HCT116 (cell line): ENCODE measurements at regions not wholly inside any gene's neighbourhood (a gene's known extent, or its start where the extent isn't known, plus 50 kb on each side); places are given as distances from the start of the nearest gene placed in this dataset.
"Not testable (repeated sequence)": the region's sequence is repeated elsewhere in the genome, so short reads cannot be mapped to it uniquely, and the experiment has no call there.

Experiments
- ATAC-seq: fragments of 200-7000 bp; cut with Tn5 transposase; 2 replicates; pipeline ENCODE4 v1.9.1; 2020; ENCODE audit warnings: mild to moderate bottlenecking, moderate library complexity
- BruUV-seq: library from RNA; stranded (reverse); fragments of 400-500 nt; replicated peaks from 2 replicates; lab custom pipeline; 2021; lab: Mats Ljungman, UMichigan
- CTCF ChIA-PET: fragments of 300-600 bp; sonication (Branson Sonifier 250); formaldehyde crosslinking; loops from one replicate; lab custom pipeline; 2021; ENCODE audit warnings: antibody characterized with exemption; lab: Charles Lee
- POLR2A ChIA-PET: fragments of 300-600, 350-600 bp; sonication (Branson Sonifier 250); formaldehyde crosslinking; loops from one replicate; lab custom pipeline; 2021; ENCODE audit warnings: antibody characterized with exemption; lab: Charles Lee
- RAD21 ChIA-PET, 2 experiments: fragments of 300-600 bp; sonication (Branson Sonifier 250); formaldehyde crosslinking; loops; one replicate each; lab custom pipeline; 2023; ENCODE audit warnings: low total read pairs in 2 of 2; ENCODE audit not compliant: uncharacterized antibody in 2 of 2, unreplicated experiment in 2 of 2, low non-redundant PET in 1 of 2; lab: Charles Lee
- DNase-seq: peaks from one replicate; pipeline ENCODE4 v3.0.0-alpha.2; 2010; ENCODE audit warnings: low read depth, low spot score
- H2AFZ ChIP-seq: fragments of 200-600 bp; shearing (Covaris generic), sonication (generic); 2 replicates; pipeline ENCODE4 v1.6.1; 2017; ENCODE audit warnings: low read depth, mixed run types, mixed read lengths, antibody characterized with exemption, low read length; ENCODE audit not compliant: poor library complexity, severe bottlenecking
- H3K27ac ChIP-seq: 2 replicates; pipeline ENCODE4 v1.5.1; 2012; ENCODE audit warnings: low read depth, low read length
- H3K27me3 ChIP-seq: fragments of 200-600 bp; sonication (generic); 2 replicates; pipeline ENCODE4 v1.6.1; 2016; ENCODE audit warnings: mixed run types, low read length, mixed read lengths; ENCODE audit not compliant: insufficient read depth
- H3K36me3 ChIP-seq, 2 experiments: fragments of 200-500 bp in 1 of 2; fragments of 200-600 bp in 1 of 2; sonication (Bioruptor generic) in 1 of 2; sonication (generic) in 1 of 2; 2 replicates each; pipeline versions ENCODE4 v1.5.1 to v1.6.1; 2014 to 2016; ENCODE audit warnings: low read length in 2 of 2, inconsistent platforms in 1 of 2, mixed read lengths in 1 of 2, mixed run types in 1 of 2; ENCODE audit not compliant: insufficient read depth in 2 of 2, control insufficient read depth in 1 of 2
- H3K4me1 ChIP-seq, 2 experiments: fragments of 200-600 bp in 1 of 2; sonication (generic) in 1 of 2; 2 replicates each; pipeline versions ENCODE4 v1.5.1 to v1.6.1; 2012 to 2017; ENCODE audit warnings: low read length in 2 of 2, inconsistent platforms in 1 of 2, mild to moderate bottlenecking in 1 of 2, mixed read lengths in 1 of 2, mixed run types in 1 of 2, moderate library complexity in 1 of 2; ENCODE audit not compliant: insufficient read depth in 2 of 2, control insufficient read depth in 1 of 2
- H3K4me2 ChIP-seq: fragments of 200-600 bp; sonication (generic); 2 replicates; pipeline ENCODE4 v1.6.1; 2017; ENCODE audit warnings: mixed run types, low read length, mixed read lengths
- H3K4me3 ChIP-seq, 2 experiments: fragments of 200-600 bp in 1 of 2; sonication (generic) in 1 of 2; replicated peaks in 1 of 2; 2 replicates each; pipeline ENCODE4 v1.5.1; 2011 to 2016; ENCODE audit warnings: low read length in 2 of 2, control low read depth in 1 of 2, low read depth in 1 of 2, mild to moderate bottlenecking in 1 of 2, mixed read lengths in 1 of 2, mixed run types in 1 of 2
- H3K79me2 ChIP-seq: fragments of 200-600 bp; sonication (generic); 2 replicates; pipeline ENCODE4 v1.6.1; 2017; ENCODE audit warnings: mild to moderate bottlenecking, mixed run types, low read length, moderate library complexity, mixed read lengths; ENCODE audit not compliant: insufficient read depth
- H3K9ac ChIP-seq: fragments of 200-600 bp; sonication (generic); 2 replicates; pipeline ENCODE4 v1.6.1; 2016; ENCODE audit warnings: low read length, mixed read lengths
- H3K9me2 ChIP-seq: fragments of 200-600 bp; sonication (generic), shearing (Covaris generic); 2 replicates; pipeline ENCODE4 v1.6.1; 2017; ENCODE audit warnings: mixed run types, mild to moderate bottlenecking, moderate library complexity; ENCODE audit not compliant: insufficient read depth
- H3K9me3 ChIP-seq, 2 experiments: fragments of 200-500 bp in 1 of 2; fragments of 200-600 bp in 1 of 2; sonication (Bioruptor generic) in 1 of 2; sonication (generic) in 1 of 2; 2 replicates each; pipeline ENCODE4 v1.6.1; 2014 to 2017; ENCODE audit warnings: low read length in 2 of 2, mixed read lengths in 2 of 2, inconsistent platforms in 1 of 2, low read depth in 1 of 2, mild to moderate bottlenecking in 1 of 2, mixed run types in 1 of 2, moderate library complexity in 1 of 2; ENCODE audit not compliant: control insufficient read depth in 1 of 2, insufficient read depth in 1 of 2
- H4K20me1 ChIP-seq: fragments of 200-600 bp; sonication (generic), shearing (Covaris generic); 2 replicates; pipeline ENCODE4 v1.6.1; 2017; ENCODE audit warnings: mixed run types, mild to moderate bottlenecking, moderate library complexity; ENCODE audit not compliant: insufficient read depth
- CEBPB ChIP-seq: IDR thresholded peaks from 2 replicates; pipeline ENCODE4 v1.6.1; 2012; ENCODE audit warnings: low read depth
- EGR1 ChIP-seq: IDR thresholded peaks from 2 replicates; pipeline ENCODE4 v1.6.1; 2012; ENCODE audit warnings: low read depth
- ELF1 ChIP-seq: IDR thresholded peaks from 2 replicates; pipeline ENCODE4 v1.6.1; 2012; ENCODE audit warnings: low read depth, borderline replicate concordance
- EZH2 ChIP-seq: fragments of 200-600 bp; sonication (generic); IDR thresholded peaks from 2 replicates; pipeline ENCODE4 v1.6.1; 2017; ENCODE audit warnings: antibody characterized with exemption, mixed run types
- EZH2phosphoT487 ChIP-seq: fragments of 200-600 bp; IDR thresholded peaks from 2 replicates; pipeline ENCODE4 v1.6.1; 2018; ENCODE audit warnings: antibody characterized with exemption, borderline replicate concordance
- POLR2A ChIP-seq: IDR thresholded peaks from 2 replicates; pipeline ENCODE4 v1.7.0; 2011; ENCODE audit warnings: borderline replicate concordance; ENCODE audit not compliant: insufficient read depth, insufficient read length; ENCODE audit errors: extremely low read depth
- SIN3A ChIP-seq: IDR thresholded peaks from 2 replicates; pipeline ENCODE4 v1.6.1; 2012; ENCODE audit warnings: low read depth
- TCF7L2 ChIP-seq: IDR thresholded peaks from 2 replicates; pipeline ENCODE4 v1.7.0; 2011; ENCODE audit warnings: borderline replicate concordance, inconsistent platforms; ENCODE audit not compliant: insufficient read depth, insufficient read length; ENCODE audit errors: extremely low read depth
- YY1 ChIP-seq: IDR thresholded peaks from 2 replicates; pipeline ENCODE4 v1.6.1; 2011; ENCODE audit warnings: low read length, low read depth, moderate library complexity, mild to moderate bottlenecking; ENCODE audit not compliant: insufficient replicate concordance; ENCODE audit errors: extremely low read depth
- ZFX ChIP-seq: fragments of 450-650 bp; IDR thresholded peaks from 2 replicates; pipeline ENCODE4 v1.6.1; 2017
- intact Hi-C: fragments of 100-400 bp; cut with micrococcal nuclease; formaldehyde crosslinking; loops from 2 replicates; pipeline ENCODE4 v1.10.0; 2022
- TF ChIP-seq, protein P1 (sequence below): IDR thresholded peaks from 2 replicates; pipeline ENCODE4 v1.6.1; 2012
- TF ChIP-seq, protein P2 (sequence below): IDR thresholded peaks from 2 replicates; pipeline ENCODE4 v1.6.1; 2012
- TF ChIP-seq, protein P3 (sequence below), 3 experiments: fragments of 200-600 bp in 1 of 3; sonication (generic) in 1 of 3; IDR thresholded peaks in 2 of 3; conservative IDR thresholded peaks in 1 of 3; 2 replicates each; pipeline ENCODE4 v1.5.1; 2012 to 2017; ENCODE audit warnings: low read depth in 2 of 3, low read length in 2 of 3, antibody characterized with exemption in 1 of 3, borderline replicate concordance in 1 of 3, control low read depth in 1 of 3, mild to moderate bottlenecking in 1 of 3, mixed read lengths in 1 of 3, mixed run types in 1 of 3, moderate library complexity in 1 of 3; ENCODE audit not compliant: insufficient read depth in 1 of 3
- TF ChIP-seq, protein P4 (sequence below): IDR thresholded peaks from 2 replicates; pipeline ENCODE4 v1.6.1; 2012; ENCODE audit warnings: low read depth

DNA sequence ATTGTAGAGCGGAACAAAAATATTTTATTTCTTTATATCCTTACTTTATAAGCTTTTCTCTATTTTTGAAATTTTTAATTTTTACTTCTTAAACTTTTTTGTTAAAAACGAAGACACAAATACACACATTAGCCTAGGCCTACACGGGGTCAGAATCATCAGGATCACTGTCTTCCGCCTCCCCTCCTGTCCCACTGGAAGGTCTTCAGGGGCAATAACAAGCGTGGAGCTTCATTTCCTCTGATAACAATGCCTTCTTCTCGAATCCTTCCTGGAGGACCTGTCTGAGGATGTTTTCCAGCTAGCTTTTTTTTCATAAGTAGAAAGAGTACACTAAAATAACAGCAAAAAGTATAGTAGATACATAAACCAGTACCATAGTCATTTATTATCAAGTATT is 77.7 kb upstream of the DGKG start:
- no TSS peak for BruUV-seq
- intact Hi-C loops: no loop called here
- POLR2A ChIA-PET: no interaction called here

DNA sequence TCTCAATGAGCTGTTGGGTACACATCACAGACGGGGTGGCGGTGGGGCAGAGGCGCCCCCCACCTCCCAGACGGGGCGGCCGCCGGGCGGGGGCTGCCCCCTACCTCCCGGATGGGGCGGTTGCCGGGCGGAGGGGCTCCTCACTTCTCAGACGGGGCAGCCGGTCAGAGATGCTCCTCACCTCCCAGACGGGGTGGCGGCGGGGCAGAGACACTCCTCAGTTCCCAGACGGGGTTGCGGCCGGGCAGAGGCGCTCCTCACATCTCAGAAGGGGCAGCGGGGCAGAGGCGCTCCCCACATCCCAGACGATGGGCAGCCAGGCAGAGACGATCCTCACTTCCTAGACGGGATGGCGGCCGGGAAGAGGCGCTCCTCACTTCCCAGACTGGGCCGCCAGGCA is 73.3 kb upstream of the DGKG start:
- BruUV-seq, POLR2A ChIA-PET, DNase-seq, H3K27ac ChIP-seq, H3K4me2 ChIP-seq, CTCF ChIA-PET, H3K9me3 ChIP-seq, ATAC-seq, RAD21 ChIA-PET, H2AFZ ChIP-seq, H3K9me2 ChIP-seq, H3K9ac ChIP-seq, H4K20me1 ChIP-seq, H3K27me3 ChIP-seq, H3K36me3 ChIP-seq, H3K4me1 ChIP-seq, H3K79me2 ChIP-seq, intact Hi-C loops, H3K4me3 ChIP-seq: not testable (repeated sequence)

More for the DNA sequence above, 77.7 kb upstream of the DGKG start:
- H3K4me2 ChIP-seq: no peak overlapping the region
- no peaks in the 10 kb centered on the region for H3K9me3 ChIP-seq
- no peak overlapping the region for H3K4me3 ChIP-seq
- H3K27ac ChIP-seq: no peak overlapping the region
- no peak overlapping the region for H2AFZ ChIP-seq
- H4K20me1 ChIP-seq: no peaks in the 10 kb centered on the region
- no peak for ATAC-seq
- ChIA-PET RAD21 (no interaction called here), CTCF (no interaction called here)
- H3K9me2 ChIP-seq: no peaks in the 10 kb centered on the region
- no peak for DNase-seq
- H3K79me2 ChIP-seq: no peaks in the 10 kb centered on the region
- no peak for TF ChIP-seq YY1
- no peak for TF ChIP-seq ZFX
- TF ChIP-seq, protein P1, sequence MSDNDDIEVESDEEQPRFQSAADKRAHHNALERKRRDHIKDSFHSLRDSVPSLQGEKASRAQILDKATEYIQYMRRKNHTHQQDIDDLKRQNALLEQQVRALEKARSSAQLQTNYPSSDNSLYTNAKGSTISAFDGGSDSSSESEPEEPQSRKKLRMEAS: no peak
- TF ChIP-seq CEBPB: no peak
- no peak for TF ChIP-seq TCF7L2
- TF ChIP-seq EZH2phosphoT487: no peak
- TF ChIP-seq, protein P2, sequence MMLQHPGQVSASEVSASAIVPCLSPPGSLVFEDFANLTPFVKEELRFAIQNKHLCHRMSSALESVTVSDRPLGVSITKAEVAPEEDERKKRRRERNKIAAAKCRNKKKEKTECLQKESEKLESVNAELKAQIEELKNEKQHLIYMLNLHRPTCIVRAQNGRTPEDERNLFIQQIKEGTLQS: no peak
- no peak for TF ChIP-seq SIN3A
- TF ChIP-seq ELF1: no peak
- no peak for TF ChIP-seq POLR2A
- TF ChIP-seq, protein P3, sequence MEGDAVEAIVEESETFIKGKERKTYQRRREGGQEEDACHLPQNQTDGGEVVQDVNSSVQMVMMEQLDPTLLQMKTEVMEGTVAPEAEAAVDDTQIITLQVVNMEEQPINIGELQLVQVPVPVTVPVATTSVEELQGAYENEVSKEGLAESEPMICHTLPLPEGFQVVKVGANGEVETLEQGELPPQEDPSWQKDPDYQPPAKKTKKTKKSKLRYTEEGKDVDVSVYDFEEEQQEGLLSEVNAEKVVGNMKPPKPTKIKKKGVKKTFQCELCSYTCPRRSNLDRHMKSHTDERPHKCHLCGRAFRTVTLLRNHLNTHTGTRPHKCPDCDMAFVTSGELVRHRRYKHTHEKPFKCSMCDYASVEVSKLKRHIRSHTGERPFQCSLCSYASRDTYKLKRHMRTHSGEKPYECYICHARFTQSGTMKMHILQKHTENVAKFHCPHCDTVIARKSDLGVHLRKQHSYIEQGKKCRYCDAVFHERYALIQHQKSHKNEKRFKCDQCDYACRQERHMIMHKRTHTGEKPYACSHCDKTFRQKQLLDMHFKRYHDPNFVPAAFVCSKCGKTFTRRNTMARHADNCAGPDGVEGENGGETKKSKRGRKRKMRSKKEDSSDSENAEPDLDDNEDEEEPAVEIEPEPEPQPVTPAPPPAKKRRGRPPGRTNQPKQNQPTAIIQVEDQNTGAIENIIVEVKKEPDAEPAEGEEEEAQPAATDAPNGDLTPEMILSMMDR (IDR thresholded peaks at IDR 0.05 in 2 of 3, conservative IDR thresholded peaks at IDR 0.05 in 1 of 3; ENCODE audit: borderline replicate concordance in 1 of 3, insufficient read depth in 1 of 3, low read depth in 2 of 3, low read length in 2 of 3): no peak
- TF ChIP-seq EZH2: no peak
- TF ChIP-seq EGR1: no peak
- TF ChIP-seq, protein P4, sequence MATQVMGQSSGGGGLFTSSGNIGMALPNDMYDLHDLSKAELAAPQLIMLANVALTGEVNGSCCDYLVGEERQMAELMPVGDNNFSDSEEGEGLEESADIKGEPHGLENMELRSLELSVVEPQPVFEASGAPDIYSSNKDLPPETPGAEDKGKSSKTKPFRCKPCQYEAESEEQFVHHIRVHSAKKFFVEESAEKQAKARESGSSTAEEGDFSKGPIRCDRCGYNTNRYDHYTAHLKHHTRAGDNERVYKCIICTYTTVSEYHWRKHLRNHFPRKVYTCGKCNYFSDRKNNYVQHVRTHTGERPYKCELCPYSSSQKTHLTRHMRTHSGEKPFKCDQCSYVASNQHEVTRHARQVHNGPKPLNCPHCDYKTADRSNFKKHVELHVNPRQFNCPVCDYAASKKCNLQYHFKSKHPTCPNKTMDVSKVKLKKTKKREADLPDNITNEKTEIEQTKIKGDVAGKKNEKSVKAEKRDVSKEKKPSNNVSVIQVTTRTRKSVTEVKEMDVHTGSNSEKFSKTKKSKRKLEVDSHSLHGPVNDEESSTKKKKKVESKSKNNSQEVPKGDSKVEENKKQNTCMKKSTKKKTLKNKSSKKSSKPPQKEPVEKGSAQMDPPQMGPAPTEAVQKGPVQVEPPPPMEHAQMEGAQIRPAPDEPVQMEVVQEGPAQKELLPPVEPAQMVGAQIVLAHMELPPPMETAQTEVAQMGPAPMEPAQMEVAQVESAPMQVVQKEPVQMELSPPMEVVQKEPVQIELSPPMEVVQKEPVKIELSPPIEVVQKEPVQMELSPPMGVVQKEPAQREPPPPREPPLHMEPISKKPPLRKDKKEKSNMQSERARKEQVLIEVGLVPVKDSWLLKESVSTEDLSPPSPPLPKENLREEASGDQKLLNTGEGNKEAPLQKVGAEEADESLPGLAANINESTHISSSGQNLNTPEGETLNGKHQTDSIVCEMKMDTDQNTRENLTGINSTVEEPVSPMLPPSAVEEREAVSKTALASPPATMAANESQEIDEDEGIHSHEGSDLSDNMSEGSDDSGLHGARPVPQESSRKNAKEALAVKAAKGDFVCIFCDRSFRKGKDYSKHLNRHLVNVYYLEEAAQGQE: no peak
- no peak overlapping the region for H3K9ac ChIP-seq
- H3K4me1 ChIP-seq: no peaks in the 10 kb centered on the region
- no peaks in the 10 kb centered on the region for H3K27me3 ChIP-seq
- H3K36me3 ChIP-seq: no peaks in the 10 kb centered on the region
